GM21619 (cell line): ENCODE measurements at regions not wholly inside any gene's neighbourhood (a gene's known extent, or its start where the extent isn't known, plus 50 kb on each side); places are given as distances from the start of the nearest gene placed in this dataset.

Source experiments
- ATAC-seq: cut with Tn5 transposase; IDR thresholded peaks from one replicate; pipeline ENCODE4 v1.9.1; 2021; ENCODE audit not compliant: unreplicated experiment

DNA sequence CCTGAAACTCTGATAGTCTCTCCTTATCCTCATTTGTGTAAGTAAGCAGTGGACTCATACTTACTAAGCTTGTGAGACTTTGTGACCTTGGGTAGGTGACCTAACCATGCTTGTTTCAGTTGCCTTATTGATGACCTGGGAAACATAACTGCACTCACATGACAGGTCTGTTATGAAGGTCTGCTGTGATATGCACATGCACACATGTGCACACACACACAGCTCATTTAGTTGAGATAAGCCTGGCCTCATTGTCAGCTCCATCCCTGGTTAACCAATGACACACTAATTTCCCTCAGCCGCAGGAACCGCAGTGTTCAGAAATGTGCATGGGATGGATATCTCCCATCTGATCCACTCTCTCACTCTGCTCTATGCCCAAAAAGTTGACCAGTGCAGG lies 177.2 kb downstream of the GPAM start:
- no peak for ATAC-seq

DNA sequence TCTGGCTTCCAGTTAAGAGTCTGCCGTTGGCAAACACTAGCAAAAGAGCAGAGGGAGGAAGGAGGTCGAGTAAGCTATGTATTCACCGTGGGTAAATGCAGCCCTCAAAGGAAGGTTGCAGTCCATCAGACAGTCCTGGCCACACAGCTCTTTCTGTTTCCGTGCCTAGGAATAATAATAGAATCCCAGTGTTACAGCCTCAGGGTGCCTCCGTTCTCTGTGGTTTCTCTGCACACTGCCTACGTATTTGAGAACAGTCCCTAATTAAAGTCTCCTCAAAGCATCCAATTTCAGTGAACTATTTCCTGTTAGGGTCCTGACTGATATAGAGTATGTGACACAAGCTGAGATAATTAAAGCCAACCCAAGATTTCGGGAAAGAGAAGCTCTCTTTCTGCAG lies 176.7 kb downstream of the GPAM start:
- ATAC-seq = no peak

DNA sequence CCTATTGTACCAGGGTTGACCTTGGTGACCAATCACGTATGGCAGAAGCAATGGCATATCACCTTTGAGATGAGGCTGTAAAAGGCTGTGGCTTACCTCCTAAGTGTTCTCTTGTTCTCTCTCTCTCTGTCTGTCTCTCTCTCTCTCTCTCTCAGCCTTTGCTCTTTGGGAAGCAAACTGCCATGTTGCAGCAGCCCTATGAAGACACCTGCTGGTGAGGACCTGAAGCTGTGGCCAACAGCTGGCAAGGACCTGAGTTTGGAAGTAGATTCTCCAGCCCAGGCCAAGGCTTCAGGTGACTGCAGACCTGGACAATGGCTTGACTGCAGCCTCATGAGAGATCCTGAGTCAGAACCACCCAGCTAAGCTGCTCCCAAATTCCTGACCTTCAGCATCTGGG lies 161.4 kb downstream of the GPAM start:
- no peak for ATAC-seq

DNA sequence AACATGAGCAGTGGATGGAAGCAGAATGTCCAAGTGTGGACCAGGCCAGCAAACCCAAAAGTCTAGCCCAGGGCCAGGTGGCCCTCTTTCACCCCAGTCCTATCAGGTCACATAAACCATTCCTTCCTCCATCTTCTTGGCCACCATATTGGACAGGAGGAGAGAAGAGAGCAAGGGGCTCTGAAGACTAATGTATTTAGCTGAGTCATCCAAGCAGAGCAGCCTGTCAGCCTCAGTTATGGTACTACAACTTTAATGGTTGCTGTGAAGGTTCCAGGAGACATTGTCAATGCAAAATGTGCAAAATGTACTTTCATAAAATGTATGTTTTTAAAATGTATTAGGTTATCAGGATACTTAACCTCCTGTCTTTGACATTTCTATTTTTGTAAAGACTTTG lies 159.5 kb downstream of the GPAM start:
- no peak for ATAC-seq

DNA sequence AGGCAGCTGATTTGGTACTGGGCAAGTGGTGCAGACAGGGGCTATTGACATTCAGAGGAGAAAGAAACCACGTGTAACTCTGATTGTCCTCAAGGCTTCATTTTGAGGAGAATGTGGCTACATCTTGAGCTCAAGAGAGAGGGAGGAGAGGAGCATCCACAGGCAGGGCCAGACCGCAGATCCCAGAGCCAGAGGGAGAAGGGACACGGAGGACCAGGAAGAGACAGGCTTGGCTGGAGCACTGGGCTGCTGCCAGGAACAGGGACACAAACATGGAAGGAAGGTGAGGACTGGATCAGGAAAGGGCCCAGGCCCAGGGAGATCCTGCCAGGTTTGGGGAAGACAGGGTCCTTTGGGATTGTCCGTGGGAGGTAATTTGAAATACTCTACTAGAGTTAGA lies 158.3 kb downstream of the GPAM start:
- ATAC-seq = no peak

DNA sequence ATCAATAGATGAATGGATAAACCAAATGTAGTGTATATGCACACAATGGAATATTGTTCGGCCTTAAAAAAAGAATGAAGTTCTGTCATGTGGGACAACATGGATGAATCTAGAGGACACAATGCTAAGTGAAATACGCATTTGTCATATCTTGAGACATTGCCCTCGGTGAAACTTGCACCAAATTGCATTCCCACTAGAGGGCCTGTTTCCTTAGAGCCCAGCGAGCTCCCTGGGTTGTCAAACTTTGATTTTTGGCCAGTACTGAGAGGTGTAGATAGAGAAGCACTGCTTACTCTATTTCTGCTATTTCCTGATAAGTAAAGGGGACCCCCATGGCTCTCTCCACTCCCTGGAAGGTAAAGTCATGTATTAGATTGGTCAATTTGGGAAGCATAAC lies 157.1 kb downstream of the GPAM start:
- no peak for ATAC-seq

DNA sequence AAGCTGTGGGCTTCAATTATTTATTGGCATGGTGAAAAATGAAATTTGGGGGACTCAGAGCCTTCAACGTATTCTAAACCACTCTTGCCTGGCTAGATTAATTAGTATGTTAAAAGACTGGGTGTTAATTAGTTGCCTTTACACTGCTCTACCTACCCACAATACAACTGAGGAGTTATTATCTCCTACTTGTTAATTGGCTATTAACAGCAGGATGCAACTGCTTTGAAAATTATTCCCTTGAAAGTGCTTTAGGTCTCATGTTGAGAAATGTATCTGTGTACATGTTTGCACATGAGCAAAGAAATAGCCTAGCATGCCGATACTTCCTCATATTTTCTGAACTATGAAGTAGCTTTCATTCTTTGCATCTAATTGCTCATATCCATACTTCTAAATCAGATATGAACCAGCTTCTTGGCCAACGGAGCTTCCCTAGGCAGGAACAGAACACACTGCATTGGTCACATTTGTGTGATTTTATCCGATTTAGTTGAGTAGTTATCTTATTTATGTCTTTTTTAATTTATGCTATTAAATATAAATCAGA lies 155.8 kb downstream of the GPAM start:
- ATAC-seq = no peak

DNA sequence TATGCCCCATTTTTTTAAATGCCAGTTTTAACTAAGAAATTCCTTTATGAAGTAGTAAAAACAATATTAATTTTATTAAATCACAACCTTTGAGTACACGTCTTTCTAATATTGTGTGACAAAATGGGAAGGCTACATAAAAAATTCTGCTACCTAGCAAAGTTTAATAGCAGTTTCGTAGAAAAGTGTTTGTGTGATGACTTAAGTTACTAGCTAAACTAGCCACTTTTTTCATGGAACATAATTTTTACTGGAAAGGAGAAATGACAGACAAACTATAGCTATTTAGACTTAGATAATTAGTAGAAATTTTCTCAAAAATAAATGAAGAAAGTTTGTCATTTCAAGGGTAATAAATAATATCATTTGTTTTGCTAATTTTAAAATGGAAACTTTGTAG lies 153.1 kb downstream of the GPAM start:
- no peak for ATAC-seq

DNA sequence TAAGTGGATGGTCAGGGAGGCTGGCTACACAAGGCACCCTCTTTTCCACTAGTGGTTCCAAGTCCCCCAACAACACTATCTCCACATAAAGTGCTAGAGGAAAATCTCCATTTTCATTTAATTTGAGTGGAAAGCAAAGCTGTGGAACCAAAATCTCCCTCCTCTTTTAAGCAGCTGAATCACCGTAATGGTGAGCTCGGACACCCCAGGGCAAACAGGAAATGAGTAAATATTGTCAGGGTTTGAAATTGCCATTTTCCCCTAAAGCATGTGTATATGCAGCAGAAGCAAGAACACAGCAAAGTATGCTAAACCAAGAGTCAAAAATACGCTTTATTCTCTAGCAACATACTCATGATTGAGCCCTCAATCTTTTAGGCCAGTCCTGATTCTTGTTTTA lies 143.7 kb downstream of the GPAM start:
- ATAC-seq = no peak

DNA sequence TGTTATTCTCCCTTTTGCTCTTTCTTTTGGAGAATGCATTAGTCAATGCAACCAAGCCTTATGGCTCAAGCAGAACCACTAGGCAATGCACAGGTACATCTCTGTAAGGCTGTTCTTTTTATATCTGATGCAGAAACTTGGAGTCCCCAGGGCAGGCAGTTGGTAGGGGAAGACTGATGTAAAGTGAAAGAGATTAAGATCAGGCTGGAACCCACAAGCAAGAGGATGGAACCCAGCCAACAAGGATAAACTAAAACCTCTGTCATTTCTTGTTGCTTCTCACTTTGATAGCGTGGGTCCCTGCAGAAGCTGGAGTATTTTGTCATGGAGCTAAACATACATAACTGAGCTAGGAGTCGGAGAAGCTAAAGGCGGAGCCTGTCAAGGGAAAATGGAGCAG lies 142.9 kb downstream of the GPAM start:
- ATAC-seq = no peak

DNA sequence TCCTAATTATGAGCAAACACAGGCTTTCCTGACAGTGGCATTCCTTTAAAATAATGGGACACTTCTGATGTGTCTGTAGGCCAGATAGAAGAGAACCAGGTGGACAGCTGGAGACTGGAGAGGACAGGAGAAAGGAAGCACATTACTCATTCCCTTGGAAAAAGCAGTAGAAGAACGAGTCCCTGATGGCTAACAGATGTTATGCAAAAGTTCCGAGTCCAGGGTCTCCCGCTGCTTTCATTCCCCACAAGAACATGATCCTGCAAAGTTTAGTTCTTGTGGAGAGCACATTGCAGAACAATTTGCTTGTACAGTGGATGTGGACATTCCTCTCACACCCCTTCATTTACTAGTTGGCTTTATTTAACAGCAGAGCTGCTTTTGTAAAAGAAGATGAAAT lies 137.6 kb downstream of the GPAM start:
- ATAC-seq = no peak

DNA sequence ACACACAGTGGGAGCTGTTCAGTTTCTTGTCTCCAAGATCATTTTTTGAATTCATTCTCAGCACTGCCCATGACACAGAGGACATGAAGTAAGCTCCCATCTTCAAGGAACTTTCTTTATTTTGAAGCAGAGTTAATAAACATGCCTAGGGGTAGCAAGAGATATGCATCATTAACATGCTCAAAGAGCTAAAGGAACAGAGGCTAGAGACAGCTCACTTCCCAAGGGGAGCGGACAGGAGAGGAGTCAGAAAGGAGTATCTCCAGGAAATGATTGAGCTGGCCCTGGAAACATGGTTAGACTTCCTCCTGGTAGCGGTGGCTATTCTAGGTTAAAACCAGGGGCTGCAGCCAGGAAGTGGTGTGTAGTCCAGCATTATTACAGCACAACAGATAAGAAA lies 135.9 kb downstream of the GPAM start:
- ATAC-seq = no peak

DNA sequence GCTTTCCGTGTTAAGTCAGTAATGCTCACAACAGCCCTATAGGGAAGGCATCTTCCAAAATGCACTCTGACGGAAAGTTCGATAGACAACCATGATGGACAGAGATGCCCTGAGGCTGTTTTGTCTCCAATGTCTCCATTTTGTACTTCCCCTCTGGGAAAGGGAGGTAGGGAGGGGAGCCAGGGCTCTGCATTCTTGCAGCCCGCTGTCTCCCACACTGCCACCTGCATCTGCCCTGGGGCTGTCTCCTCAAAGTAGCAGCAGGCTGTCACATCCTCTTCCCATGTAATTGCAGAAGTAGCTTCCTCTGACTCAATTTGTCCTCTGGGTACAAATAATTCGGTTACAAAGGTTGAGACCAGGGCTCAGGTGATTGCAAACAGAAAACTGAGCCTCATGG lies 131.4 kb downstream of the GPAM start:
- no peak for ATAC-seq

DNA sequence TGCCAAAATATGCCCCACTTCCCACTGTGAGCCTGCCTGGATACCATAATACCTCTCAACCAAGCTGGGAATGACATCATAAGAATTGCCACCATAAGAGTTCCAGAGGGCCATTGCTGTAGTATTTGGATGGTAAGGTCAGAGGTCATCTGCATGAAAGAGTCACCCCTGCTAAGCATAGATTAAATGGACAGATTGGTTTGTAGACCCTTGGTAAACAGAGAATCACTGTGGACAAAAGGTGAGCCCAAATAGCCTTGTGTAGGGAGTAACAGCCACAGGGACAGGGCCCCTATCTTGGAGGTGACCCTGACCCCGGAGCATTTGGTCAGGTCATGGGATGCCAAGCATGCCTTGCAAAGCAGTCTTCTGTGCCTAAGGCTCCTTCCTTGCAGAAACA lies 129.7 kb downstream of the GPAM start:
- ATAC-seq = no peak

DNA sequence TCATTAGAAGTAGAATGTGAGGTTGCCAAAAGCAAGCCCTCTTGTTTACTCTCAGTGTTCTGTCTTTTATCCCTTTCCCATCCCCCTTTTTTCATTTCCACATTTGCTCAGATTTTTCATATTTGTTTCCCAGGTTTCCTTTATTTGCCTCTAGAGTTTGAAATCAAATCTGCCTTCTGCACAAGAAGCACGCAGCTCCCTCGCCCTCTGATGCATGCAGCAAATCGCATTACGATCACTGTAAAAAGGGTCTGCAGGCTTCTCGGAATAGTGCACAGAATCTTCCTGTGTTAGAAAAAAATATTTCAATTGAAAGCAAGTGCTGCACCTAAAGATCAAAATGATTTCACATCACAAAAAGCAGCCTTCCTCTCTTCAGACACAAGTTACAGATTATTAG lies 129.0 kb downstream of the GPAM start:
- no peak for ATAC-seq

DNA sequence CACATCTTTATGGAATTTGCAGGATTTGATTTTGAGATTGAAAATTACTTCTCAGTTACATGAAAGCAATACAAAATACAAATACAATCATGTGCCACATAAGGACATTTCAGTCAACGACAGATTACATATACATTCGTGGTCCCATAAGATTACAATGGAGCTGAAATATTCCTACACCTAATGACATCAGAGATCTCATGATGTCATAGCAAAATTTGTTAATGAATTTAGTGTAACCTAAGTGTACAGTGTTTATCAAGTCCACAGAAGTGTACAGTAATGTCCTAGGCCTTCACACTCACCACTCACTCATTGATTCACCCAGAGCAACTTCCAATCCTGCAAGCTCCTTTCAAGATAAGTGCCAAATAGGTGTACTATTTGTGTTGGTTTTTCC lies 126.5 kb downstream of the GPAM start:
- ATAC-seq = no peak

DNA sequence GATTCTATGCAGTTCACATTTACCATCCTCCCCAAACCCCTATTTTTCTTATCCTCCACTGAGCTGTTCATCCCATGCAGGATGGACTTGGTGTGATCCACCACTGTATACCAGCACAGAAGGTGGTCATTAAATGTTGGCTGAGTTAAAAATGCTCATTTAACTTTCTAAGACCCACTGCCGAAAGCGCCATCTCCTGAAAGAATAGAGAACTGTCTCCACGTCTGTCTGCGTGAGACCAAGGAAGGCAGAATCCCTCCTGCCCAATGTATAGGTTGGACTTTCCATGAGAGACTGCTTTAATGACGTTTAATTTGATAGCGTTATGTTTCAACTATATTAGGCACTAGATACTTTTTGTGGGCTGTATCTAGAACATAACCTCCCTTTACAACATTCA lies 124.3 kb downstream of the GPAM start:
- no peak for ATAC-seq

DNA sequence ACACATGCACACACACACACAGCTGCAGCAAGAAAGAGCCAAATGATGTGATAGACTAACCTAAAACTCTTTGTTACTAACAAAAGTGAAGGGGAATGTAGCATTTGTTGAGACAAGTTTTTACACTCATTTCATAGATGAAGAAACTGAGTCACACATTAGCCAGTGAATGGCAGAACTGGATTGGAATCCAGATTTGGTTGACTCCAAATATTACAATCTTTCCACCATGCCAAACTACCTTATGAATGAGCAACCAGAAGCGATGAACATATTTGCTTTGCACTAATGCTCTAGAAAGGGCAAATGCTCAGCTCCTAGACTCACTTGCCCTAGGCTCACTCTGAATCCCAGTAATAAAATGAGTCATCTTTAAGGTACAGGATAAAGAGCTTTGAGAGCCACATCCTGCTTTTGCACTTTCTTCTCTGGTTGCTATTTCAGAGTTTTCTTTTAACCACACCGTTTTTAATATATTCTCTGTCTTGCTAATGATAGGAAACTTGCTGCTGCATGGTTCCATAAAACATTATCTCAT lies 111.9 kb downstream of the GPAM start:
- ATAC-seq = no peak

DNA sequence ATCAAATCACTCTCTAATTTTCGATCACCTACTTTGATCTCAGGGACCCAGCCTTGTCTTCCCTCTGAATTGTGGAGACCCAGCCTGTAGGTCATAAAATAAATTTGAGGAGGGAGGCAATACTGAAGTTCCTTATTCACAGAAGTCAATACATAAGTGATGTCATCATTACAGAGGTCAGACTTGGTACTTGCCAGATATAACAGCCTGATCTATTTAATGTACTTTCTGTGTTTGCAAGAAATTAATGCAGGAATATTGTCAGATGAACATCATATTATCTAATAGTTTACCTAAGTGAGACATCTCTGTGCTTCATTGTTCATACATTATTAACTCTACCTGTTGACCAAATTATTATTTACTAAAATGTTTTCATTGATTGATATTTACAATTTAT lies 105.6 kb downstream of the GPAM start:
- no peak for ATAC-seq

DNA sequence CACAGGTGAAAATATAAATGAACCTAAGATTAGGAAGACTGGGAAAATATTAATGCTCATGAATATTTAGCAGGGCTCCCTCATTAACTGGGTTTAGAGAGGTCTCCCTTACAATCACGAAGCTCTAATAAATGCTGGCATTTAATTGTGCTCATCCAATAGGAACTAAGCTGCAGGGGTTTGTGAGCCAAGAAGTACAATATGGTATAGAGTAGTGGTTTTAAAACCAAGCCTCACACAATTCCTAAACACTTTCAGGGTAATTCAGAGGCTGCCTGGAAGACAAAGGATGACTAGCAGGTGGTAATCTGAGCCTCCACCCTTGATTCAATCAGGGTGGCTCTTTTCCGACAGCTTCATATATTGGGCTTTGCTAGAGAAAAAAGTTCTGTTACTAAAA lies 103.3 kb downstream of the GPAM start:
- ATAC-seq = no peak

DNA sequence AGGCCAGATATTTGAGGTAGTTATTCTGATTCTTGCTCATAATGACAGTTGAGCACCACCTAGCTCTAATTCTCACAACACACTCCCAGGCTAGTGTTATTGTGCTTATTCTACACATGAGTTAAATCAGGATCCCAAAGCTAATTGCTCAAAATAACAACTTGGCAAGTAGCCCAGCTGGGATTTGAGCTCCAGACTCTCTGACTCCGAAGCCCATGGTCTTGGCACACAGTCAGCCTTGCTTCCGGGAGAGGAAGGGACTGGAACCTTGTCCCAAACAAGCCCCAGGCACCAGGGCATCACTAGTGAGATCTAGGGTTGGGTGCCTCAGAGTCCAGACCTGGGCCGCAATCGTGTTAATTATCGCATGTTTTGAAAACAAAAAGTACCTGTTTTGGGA lies 101.4 kb downstream of the GPAM start:
- ATAC-seq = no peak

DNA sequence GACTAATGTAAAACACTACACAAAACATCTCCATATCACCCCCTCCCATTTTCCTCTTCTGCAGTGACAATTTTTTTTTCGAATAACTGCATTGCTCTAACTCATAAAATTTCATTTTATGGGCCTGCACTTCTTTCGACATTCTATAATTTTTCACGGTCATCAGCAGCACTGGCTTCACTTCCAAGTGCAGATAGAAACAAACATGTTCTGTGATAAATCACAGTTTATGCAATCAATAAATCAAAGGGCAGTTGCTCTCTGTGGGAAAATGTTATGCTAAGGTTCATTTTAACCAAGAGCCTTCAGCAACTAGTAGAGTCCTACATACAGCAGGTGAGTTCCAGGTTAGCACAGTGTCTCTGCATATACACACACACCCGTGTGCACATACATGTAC lies 100.1 kb downstream of the GPAM start:
- no peak for ATAC-seq

DNA sequence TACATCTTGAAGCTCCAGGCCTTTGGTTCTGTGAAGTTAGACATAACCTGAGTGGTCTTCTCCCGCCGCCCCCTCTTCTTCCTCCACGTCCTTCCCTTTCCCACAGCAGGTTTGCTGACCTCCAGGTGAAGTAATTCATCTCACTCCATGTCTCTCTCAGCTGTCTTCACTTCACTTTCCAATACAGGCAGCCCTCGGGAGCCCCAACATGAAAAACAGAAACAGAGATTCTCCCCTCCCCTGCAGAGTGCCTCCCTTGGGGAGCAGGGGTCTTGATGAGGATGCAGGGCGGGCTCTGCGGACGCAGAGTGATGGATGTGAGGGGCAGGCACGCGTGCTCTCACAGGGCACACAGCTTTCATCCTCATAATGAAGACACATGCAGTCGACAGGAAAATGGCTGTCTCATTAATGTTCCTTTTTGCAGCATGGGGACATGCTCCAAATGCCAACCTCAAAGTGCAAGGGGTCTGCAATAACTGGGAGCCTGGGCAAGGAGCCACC lies 95.6 kb downstream of the GPAM start:
- no peak for ATAC-seq

DNA sequence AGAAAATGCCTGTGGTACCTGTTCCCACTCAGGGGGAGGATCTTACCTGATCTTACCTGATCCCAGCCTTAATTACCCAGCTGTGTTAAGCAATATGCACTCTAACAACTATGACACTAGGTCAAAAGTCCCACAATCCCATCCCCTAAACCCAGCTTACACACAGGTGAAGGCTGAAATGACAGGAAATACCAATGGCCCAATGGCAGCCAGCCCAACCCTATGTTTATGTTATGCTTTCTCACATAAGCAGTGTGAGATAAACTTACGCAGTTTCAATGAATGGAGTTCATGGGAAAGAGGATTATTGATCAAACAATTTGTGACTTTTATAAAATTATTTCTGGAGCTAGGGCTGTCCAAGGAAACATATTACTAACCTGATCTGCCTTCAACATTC lies 91.9 kb downstream of the GPAM start:
- ATAC-seq = no peak
